Sigmoid colon (tissue), 6 donors: ENCODE measurements at regions not wholly inside any gene's neighbourhood (a gene's known extent, or its start where the extent isn't known, plus 50 kb on each side); places are given as distances from the start of the nearest gene placed in this dataset.
"Not testable (repeated sequence)": the region's sequence is repeated elsewhere in the genome, so short reads cannot be mapped to it uniquely, and the experiment has no call there.

Experiments
- DNase-seq: peaks from one replicate; pipeline ENCODE4 v3.0.0-alpha.2; 2019
- H3K27ac ChIP-seq, 4 donors: fragments of 200-600 bp; sonication (generic); one replicate each; pipeline ENCODE4 v1.5.1; 2016 to 2019; ENCODE audit warnings: mild to moderate bottlenecking in 1 of 4
- H3K27me3 ChIP-seq, 3 donors: fragments of 200-600 bp; sonication (generic); one replicate each; pipeline ENCODE4 v1.5.1; 2019; ENCODE audit warnings: mild to moderate bottlenecking in 1 of 3
- H3K36me3 ChIP-seq, 4 donors: fragments of 200-600 bp; sonication (generic); one replicate each; pipeline ENCODE4 v1.5.1; 2016 to 2019
- H3K4me1 ChIP-seq, 4 donors: fragments of 200-600 bp; sonication (generic); one replicate each; pipeline ENCODE4 v1.5.1; 2017 to 2019
- H3K4me3 ChIP-seq, 4 donors: fragments of 200-600 bp; sonication (generic); one replicate each; pipeline ENCODE4 v1.5.1; 2017 to 2019; ENCODE audit warnings: mild to moderate bottlenecking in 2 of 4, moderate library complexity in 1 of 4
- H3K9me3 ChIP-seq, 4 donors: fragments of 200-600 bp in 3 of 4; sonication (generic) in 3 of 4; one replicate each; pipeline versions ENCODE4 v1.5.1 to v1.6.1; 2013 to 2019
- EP300 ChIP-seq, 4 donors: sonication (generic); formaldehyde crosslinking; IDR thresholded peaks; one replicate each; pipeline ENCODE4 v1.6.1; 2017; ENCODE audit warnings: antibody characterized with exemption in 4 of 4
- POLR2A ChIP-seq, 2 donors: fragments of 450-650 bp; IDR thresholded peaks; one replicate each; pipeline ENCODE4 v1.6.1; 2016; ENCODE audit warnings: antibody characterized with exemption in 2 of 2, mild to moderate bottlenecking in 2 of 2, moderate library complexity in 2 of 2
- POLR2AphosphoS5 ChIP-seq, 4 donors: sonication (generic); formaldehyde crosslinking; IDR thresholded peaks; one replicate each; pipeline ENCODE4 v1.6.1; 2017; ENCODE audit warnings: antibody characterized with exemption in 4 of 4
- WGBS, 2 donors: extraction: QIAGEN DNeasy Blood & Tissue Kit; methylation state at CpG; one replicate each; pipeline ENCODE4 v1.1.7; 2013; 5-methylcytosine and 5-hydroxymethylcytosine counted together
- intact Hi-C: fragments of 100-400 bp; cut with DNase I; formaldehyde crosslinking; loops from one replicate; pipeline ENCODE4 v1.15.1; 2023
- TF ChIP-seq, protein P1 (sequence below), 4 experiments: fragments of 450-650 bp in 3 of 4; fragments of 200-600 bp in 1 of 4; IDR thresholded peaks; one replicate each; pipeline ENCODE4 v1.5.1; 2016 to 2019; ENCODE audit warnings: antibody characterized with exemption in 4 of 4, mild to moderate bottlenecking in 3 of 4, moderate library complexity in 2 of 4
- donor health status: healthy with polysubstance abuse.
- donor health status: healthy.

DNA sequence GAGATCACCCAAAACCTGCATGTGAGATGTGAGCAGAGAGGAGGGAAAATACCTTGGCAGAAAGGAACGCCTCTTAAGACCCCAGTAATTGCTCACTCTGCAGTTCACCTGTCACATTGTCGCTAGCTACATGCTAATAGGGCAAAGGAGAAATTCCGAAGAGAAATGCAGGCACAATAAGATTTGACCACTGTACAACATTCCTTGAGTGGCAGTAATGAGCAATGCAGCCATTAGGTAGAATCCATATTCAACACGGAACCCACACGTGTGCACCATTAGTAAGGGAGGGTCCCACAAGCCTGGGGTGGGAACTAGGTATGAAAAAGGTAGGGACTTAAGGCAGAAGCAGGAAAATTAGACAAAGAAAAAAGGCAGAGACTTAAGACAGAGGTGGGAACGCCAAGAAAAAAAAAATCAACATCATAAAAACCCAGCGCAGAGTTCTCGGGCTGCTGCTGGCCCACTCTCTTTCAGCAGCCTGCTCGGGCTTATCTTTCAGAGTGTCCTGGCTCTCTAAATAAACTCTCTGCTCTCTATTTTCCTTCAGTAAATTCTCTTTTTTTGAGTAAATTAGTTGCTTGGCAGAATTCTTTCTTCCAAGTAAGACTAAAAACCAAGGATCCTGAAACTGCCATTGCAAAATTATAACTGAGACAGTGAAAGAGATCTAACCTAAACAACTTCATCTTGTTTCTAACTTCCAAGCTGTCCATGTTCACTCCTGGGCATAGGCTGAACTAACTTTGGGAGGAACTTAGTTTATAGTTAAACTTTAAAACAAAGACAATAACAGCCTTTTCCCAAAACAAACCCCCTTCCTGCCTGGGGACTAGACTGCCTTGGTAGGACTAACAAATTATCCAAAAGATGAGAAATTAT lies 116.5 kb downstream of the CD24 start:
- DNase-seq = no peak
- 77 to 80% methylated on average over 9 of the region's 9 CpGs for WGBS, 2 donors
- Histone ChIP-seq H3K4me1 (peaks cover 0 to 5% (median 0%) of the 10 kb centered on the region in 4 donors), H3K9me3 (no peaks in the 10 kb centered on the region), H3K27me3 (no peaks in the 10 kb centered on the region), H3K27ac (no peak overlapping the region), H3K4me3 (no peak overlapping the region), H3K36me3 (no peaks in the 10 kb centered on the region)
- intact Hi-C loops = no loop called here
- TF ChIP-seq, protein P1, sequence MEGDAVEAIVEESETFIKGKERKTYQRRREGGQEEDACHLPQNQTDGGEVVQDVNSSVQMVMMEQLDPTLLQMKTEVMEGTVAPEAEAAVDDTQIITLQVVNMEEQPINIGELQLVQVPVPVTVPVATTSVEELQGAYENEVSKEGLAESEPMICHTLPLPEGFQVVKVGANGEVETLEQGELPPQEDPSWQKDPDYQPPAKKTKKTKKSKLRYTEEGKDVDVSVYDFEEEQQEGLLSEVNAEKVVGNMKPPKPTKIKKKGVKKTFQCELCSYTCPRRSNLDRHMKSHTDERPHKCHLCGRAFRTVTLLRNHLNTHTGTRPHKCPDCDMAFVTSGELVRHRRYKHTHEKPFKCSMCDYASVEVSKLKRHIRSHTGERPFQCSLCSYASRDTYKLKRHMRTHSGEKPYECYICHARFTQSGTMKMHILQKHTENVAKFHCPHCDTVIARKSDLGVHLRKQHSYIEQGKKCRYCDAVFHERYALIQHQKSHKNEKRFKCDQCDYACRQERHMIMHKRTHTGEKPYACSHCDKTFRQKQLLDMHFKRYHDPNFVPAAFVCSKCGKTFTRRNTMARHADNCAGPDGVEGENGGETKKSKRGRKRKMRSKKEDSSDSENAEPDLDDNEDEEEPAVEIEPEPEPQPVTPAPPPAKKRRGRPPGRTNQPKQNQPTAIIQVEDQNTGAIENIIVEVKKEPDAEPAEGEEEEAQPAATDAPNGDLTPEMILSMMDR (IDR thresholded peaks at IDR 0.05) = no peak
- TF ChIP-seq EP300 (IDR thresholded peaks at IDR 0.05) (no peak), POLR2A (IDR thresholded peaks at IDR 0.05) (no peak), POLR2AphosphoS5 (IDR thresholded peaks at IDR 0.05) (no peak)

DNA sequence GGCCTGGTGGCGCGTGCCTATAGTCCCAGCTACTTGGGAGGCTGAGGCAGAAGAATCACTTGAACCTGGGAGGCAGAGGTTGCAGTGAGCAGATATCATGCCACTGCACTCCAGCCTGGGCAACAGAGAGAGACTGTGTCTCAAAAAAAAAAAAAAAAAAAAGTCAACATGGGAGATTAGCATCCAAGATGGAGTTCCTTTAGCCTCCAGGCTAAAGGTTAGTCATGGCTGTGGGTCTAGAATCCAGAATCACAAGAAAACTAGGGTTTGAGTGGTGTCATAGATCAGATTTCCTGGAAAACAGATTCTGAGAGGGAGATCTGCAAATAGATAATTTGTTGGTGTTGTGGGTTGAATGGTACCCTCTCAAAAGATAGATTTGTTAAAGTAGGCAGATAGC lies 117.2 kb downstream of the CD24 start:
- H3K27ac ChIP-seq, DNase-seq, H3K4me1 ChIP-seq, H3K9me3 ChIP-seq, intact Hi-C loops, H3K36me3 ChIP-seq, H3K4me3 ChIP-seq, H3K27me3 ChIP-seq: not testable (repeated sequence)
- 97 to 100% methylated on average over 2 of the region's 2 CpGs for WGBS, 2 donors

DNA sequence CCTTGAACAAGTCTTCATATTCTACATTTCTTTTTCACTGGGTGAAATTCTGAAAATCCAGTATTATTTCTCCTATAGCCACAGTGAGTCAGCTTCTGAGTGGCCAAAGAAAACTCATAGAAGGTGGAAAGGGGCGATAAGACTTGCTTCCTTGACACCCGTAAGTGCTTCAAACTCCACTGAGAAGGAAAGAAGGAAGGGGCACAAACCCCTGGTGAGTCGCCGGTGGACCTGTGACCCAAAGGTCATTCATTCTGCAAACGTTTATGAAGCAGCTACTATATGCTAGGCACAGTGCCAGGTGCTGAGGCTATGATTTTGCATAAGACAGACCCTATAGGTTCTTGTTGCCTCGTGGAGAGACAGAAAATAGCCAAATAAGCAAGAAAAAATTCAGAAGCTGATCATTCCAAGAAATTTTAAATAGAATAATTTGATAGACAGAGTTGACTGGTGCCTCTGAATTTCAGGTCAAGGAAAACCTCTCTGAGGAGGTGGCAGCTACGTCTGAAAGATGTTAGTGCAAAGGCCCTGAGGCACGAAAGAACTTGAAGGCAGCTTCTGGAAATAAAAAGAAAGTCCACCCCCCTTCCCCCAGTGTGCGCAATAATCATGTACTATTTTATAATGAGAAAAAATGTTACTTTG lies 118.2 kb downstream of the CD24 start:
- Histone ChIP-seq H3K36me3 (no peaks in the 10 kb centered on the region), H3K4me1 (peaks cover 0 to 5% (median 0%) of the 10 kb centered on the region in 4 donors), H3K4me3 (no peak overlapping the region), H3K27me3 (no peaks in the 10 kb centered on the region), H3K27ac (no peak overlapping the region), H3K9me3 (no peaks in the 10 kb centered on the region)
- DNase-seq = no peak
- TF ChIP-seq, protein P1 (IDR thresholded peaks at IDR 0.05) = no peak
- TF ChIP-seq EP300 (IDR thresholded peaks at IDR 0.05) (no peak), POLR2A (IDR thresholded peaks at IDR 0.05) (no peak)
- intact Hi-C loops = no loop called here
- WGBS, 2 donors = 79 to 88% methylated on average over 9 of the region's 9 CpGs

DNA sequence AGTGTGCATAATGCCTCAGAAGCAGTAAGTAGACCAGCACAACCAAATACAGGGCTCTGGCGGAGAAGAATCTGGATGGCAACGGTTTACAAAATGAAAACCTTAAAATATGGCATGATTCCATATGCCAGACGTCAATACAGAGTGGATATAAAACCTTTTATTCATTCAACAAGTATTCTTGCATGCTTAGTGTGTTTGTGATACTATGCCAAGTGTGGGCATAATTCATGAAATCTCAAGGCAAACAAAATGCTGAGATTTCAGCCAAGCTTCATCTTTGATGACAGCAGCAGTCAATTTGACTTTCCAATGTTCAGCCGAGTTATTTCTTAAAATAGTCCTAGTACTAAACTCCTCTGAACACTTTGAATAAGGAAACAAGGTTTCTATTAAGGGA lies 119.4 kb downstream of the CD24 start:
- Histone ChIP-seq H3K27me3 (no peaks in the 10 kb centered on the region), H3K4me3 (no peak overlapping the region), H3K4me1 (peaks cover 0 to 5% (median 0%) of the 10 kb centered on the region in 4 donors), H3K9me3 (no peaks in the 10 kb centered on the region), H3K36me3 (no peaks in the 10 kb centered on the region), H3K27ac (no peak overlapping the region)
- intact Hi-C loops = no loop called here
- TF ChIP-seq POLR2AphosphoS5 (IDR thresholded peaks at IDR 0.05) (no peak), POLR2A (IDR thresholded peaks at IDR 0.05) (no peak), EP300 (IDR thresholded peaks at IDR 0.05) (no peak)
- TF ChIP-seq, protein P1 (IDR thresholded peaks at IDR 0.05) = no peak
- DNase-seq = no peak
- WGBS, 2 donors = 84 to 91% methylated on average over 4 of the region's 4 CpGs

DNA sequence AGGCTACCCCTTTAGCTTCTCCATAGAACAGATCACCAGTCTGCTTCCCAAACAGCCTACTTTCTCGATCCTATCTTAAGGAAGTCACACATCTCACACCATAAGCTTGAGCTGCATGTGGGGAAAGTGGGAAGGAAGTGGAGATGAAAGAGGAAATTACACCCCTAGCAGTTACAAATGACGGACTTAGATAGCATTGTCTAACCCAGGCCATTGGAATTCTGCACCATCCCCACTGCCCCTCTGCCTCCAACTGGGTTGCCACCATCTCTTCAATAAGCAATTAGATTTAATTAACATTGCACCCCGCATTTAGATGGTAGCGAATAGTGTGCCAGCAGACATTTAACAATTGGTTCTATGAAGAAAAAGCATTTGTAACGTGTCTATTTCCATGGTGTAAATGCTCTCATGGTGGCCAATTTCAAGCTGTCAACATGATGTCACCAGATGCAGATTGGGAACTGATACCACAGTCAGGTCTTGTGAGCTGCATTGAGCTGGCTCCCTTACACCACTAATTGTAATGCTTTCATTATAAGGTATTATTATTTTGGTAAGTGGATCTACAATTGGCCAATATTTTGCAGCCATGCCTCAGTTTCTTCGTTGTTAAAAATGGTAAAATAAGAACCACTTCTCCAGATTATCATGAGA lies 124.7 kb downstream of the CD24 start:
- TF ChIP-seq, protein P1 (IDR thresholded peaks at IDR 0.05) = no peak
- no peaks in the 10 kb centered on the region for H3K4me1 ChIP-seq
- 75 to 77% methylated on average over 6 of the region's 6 CpGs for WGBS, 2 donors
- H3K9me3 ChIP-seq = no peaks in the 10 kb centered on the region
- H3K36me3 ChIP-seq = no peaks in the 10 kb centered on the region
- no peak overlapping the region for H3K27ac ChIP-seq
- intact Hi-C loops = no loop called here
- DNase-seq = no peak
- H3K27me3 ChIP-seq = no peaks in the 10 kb centered on the region
- H3K4me3 ChIP-seq = no peak overlapping the region
